Suprapubic skin (tissue), 4 donors: ENCODE measurements at regions not wholly inside any gene's neighbourhood (a gene's known extent, or its start where the extent isn't known, plus 50 kb on each side); places are given as distances from the start of the nearest gene placed in this dataset.
"Not testable (repeated sequence)": the region's sequence is repeated elsewhere in the genome, so short reads cannot be mapped to it uniquely, and the experiment has no call there.

ENCODE experiments used
- DNase-seq, 2 donors: peaks; one replicate each; pipeline ENCODE4 v3.0.0-alpha.2; 2019; ENCODE audit warnings: low spot score in 2 of 2
- H3K27ac ChIP-seq: fragments of 200-600 bp; sonication (generic); one replicate; pipeline ENCODE4 v1.5.1; 2019
- H3K27me3 ChIP-seq: fragments of 200-600 bp; sonication (generic); one replicate; pipeline ENCODE4 v1.5.1; 2019
- H3K36me3 ChIP-seq: fragments of 200-600 bp; sonication (generic); one replicate; pipeline ENCODE4 v1.5.1; 2019
- H3K4me1 ChIP-seq: fragments of 200-600 bp; sonication (generic); one replicate; pipeline ENCODE4 v1.5.1; 2019
- H3K4me3 ChIP-seq: fragments of 200-600 bp; sonication (generic); one replicate; pipeline ENCODE4 v1.5.1; 2019; ENCODE audit warnings: mild to moderate bottlenecking
- H3K9me3 ChIP-seq: fragments of 200-600 bp; sonication (generic); one replicate; pipeline ENCODE4 v1.5.1; 2019
- WGBS: methylation state at CpG from one replicate; pipeline ENCODE4 v1.1.5; 2018; 5-methylcytosine and 5-hydroxymethylcytosine counted together

GRCh38 chr21:6467189-6467774, 4054.1 kb upstream of the TPTE start:
- H3K27ac ChIP-seq, DNase-seq, H3K4me1 ChIP-seq, H3K27me3 ChIP-seq, H3K9me3 ChIP-seq, H3K36me3 ChIP-seq: not testable (repeated sequence)
- WGBS = no CpG with 5 or more reads among the region's 60 CpGs
- H3K4me3 ChIP-seq = peak overlapping the region; percentile 14

GRCh38 chr21:6467907-6468306, 4053.5 kb upstream of the TPTE start:
- not testable (repeated sequence) for H3K4me1 ChIP-seq, H3K27ac ChIP-seq, H3K27me3 ChIP-seq, H3K9me3 ChIP-seq, H3K36me3 ChIP-seq, DNase-seq, H3K4me3 ChIP-seq
- no CpG with 5 or more reads among the region's 55 CpGs for WGBS

- not testable (repeated sequence) for H3K4me1 ChIP-seq, H3K27me3 ChIP-seq, H3K27ac ChIP-seq, H3K9me3 ChIP-seq, H3K36me3 ChIP-seq, DNase-seq, H3K4me3 ChIP-seq
- WGBS = no CpG with 5 or more reads among the region's 34 CpGs
Measured at GRCh38 chr21:6468331-6468860, 4053.0 kb upstream of the TPTE start.

- WGBS = no CpG with 5 or more reads among the region's 25 CpGs
Measured at GRCh38 chr21:6474250-6474968, 4047.0 kb upstream of the TPTE start.

GRCh38 chr21:6481116-6481515, 4040.3 kb upstream of the TPTE start:
- not testable (repeated sequence) for DNase-seq, H3K4me1 ChIP-seq, H3K27me3 ChIP-seq, H3K9me3 ChIP-seq, H3K27ac ChIP-seq, H3K4me3 ChIP-seq, H3K36me3 ChIP-seq
- no CpG with 5 or more reads among the region's 17 CpGs for WGBS

More at GRCh38 chr21:6474250-6474968, 4047.0 kb upstream of the TPTE start:
- not testable (repeated sequence) for H3K27ac ChIP-seq, H3K27me3 ChIP-seq, H3K4me1 ChIP-seq, H3K9me3 ChIP-seq, H3K4me3 ChIP-seq, DNase-seq, H3K36me3 ChIP-seq

GRCh38 chr21:6482616-6483015, 4038.8 kb upstream of the TPTE start:
- not testable (repeated sequence) for DNase-seq

GRCh38 chr21:6483645-6484044, 4037.7 kb upstream of the TPTE start:
- H3K27ac ChIP-seq, H3K4me3 ChIP-seq, H3K9me3 ChIP-seq, H3K4me1 ChIP-seq, DNase-seq, H3K27me3 ChIP-seq, H3K36me3 ChIP-seq: not testable (repeated sequence)
- no CpG with 5 or more reads among the region's 4 CpGs for WGBS

More at GRCh38 chr21:6482616-6483015, 4038.8 kb upstream of the TPTE start:
- no CpG with 5 or more reads among the region's 3 CpGs for WGBS
- not testable (repeated sequence) for H3K36me3 ChIP-seq, H3K9me3 ChIP-seq, H3K27ac ChIP-seq, H3K4me3 ChIP-seq, H3K27me3 ChIP-seq, H3K4me1 ChIP-seq

GRCh38 chr21:6486821-6487220, 4034.6 kb upstream of the TPTE start:
- DNase-seq, H3K4me3 ChIP-seq, H3K27ac ChIP-seq, H3K36me3 ChIP-seq, H3K4me1 ChIP-seq, H3K9me3 ChIP-seq, H3K27me3 ChIP-seq: not testable (repeated sequence)
- WGBS = no CpG with 5 or more reads among the region's 26 CpGs

GRCh38 chr21:6492691-6493090, 4028.7 kb upstream of the TPTE start:
- no CpG with 5 or more reads among the region's 8 CpGs for WGBS
- not testable (repeated sequence) for H3K27ac ChIP-seq, H3K4me3 ChIP-seq, H3K36me3 ChIP-seq, DNase-seq, H3K4me1 ChIP-seq, H3K27me3 ChIP-seq, H3K9me3 ChIP-seq

GRCh38 chr21:6493957-6494356, 4027.4 kb upstream of the TPTE start:
- H3K9me3 ChIP-seq, H3K27me3 ChIP-seq, H3K27ac ChIP-seq, H3K4me1 ChIP-seq, DNase-seq, H3K36me3 ChIP-seq, H3K4me3 ChIP-seq: not testable (repeated sequence)
- no CpG with 5 or more reads among the region's 4 CpGs for WGBS

- not testable (repeated sequence) for H3K27ac ChIP-seq, H3K4me3 ChIP-seq, H3K27me3 ChIP-seq, H3K9me3 ChIP-seq, DNase-seq, H3K36me3 ChIP-seq, H3K4me1 ChIP-seq
- WGBS = no CpG with 5 or more reads among the region's 5 CpGs
Measured at GRCh38 chr21:6496356-6496755, 4025.0 kb upstream of the TPTE start.

- Histone ChIP-seq H3K27ac (peak overlapping the region; percentile 82), H3K4me3 (peak overlapping the region; percentile 57)
- peak in 1 of 2 donors; percentile 37 for DNase-seq
- H3K36me3 ChIP-seq, H3K9me3 ChIP-seq, H3K4me1 ChIP-seq, H3K27me3 ChIP-seq: not testable (repeated sequence)
- WGBS = no CpG with 5 or more reads among the region's 55 CpGs
Measured at GRCh38 chr21:6498716-6499115, 4022.7 kb upstream of the TPTE start.

- H3K9me3 ChIP-seq, H3K4me1 ChIP-seq, H3K36me3 ChIP-seq, H3K27me3 ChIP-seq: not testable (repeated sequence)
- WGBS = no CpG with 5 or more reads among the region's 66 CpGs
- peak overlapping the region; percentile 82 for H3K27ac ChIP-seq
- H3K4me3 ChIP-seq = peak overlapping the region; percentile 57
- peak in 1 of 2 donors; percentile 56 for DNase-seq
Measured at GRCh38 chr21:6499128-6499826, 4022.1 kb upstream of the TPTE start.

GRCh38 chr21:6499866-6500265, 4021.5 kb upstream of the TPTE start:
- H3K4me1 ChIP-seq, H3K36me3 ChIP-seq, DNase-seq, H3K9me3 ChIP-seq, H3K27ac ChIP-seq, H3K4me3 ChIP-seq, H3K27me3 ChIP-seq: not testable (repeated sequence)
- WGBS = no CpG with 5 or more reads among the region's 16 CpGs
